Liver (tissue), 8 donors: ENCODE measurements at regions not wholly inside any gene's neighbourhood (a gene's known extent, or its start where the extent isn't known, plus 50 kb on each side); places are given as distances from the start of the nearest gene placed in this dataset.

Source experiments
- DNase-seq: peaks from one replicate; pipeline ENCODE4 v3.0.0-alpha.2; 2017; ENCODE audit warnings: low spot score
- H3K27ac ChIP-seq, 2 donors: one replicate each; pipeline ENCODE4 v1.7.0; 2013; ENCODE audit warnings: inconsistent platforms in 2 of 2, low read length in 2 of 2, control low read depth in 1 of 2, low read depth in 1 of 2, mild to moderate bottlenecking in 1 of 2
- H3K27me3 ChIP-seq, 4 donors: one replicate each; pipeline versions ENCODE4 v1.6.1 to v1.7.0; 2013; ENCODE audit warnings: low read length in 3 of 4, inconsistent platforms in 1 of 4, mild to moderate bottlenecking in 1 of 4, moderate library complexity in 1 of 4; ENCODE audit not compliant: control insufficient read depth in 4 of 4, insufficient read depth in 4 of 4
- H3K36me3 ChIP-seq, 4 donors: one replicate each; pipeline versions ENCODE4 v1.6.1 to v1.7.0; 2013; ENCODE audit warnings: low read length in 3 of 4, mild to moderate bottlenecking in 3 of 4, low read depth in 1 of 4, moderate library complexity in 1 of 4; ENCODE audit not compliant: control insufficient read depth in 4 of 4, insufficient read depth in 3 of 4
- H3K4me1 ChIP-seq, 4 donors: one replicate each; pipeline versions ENCODE4 v1.6.1 to v1.7.0; 2013; ENCODE audit warnings: low read length in 3 of 4, mild to moderate bottlenecking in 3 of 4, moderate library complexity in 1 of 4; ENCODE audit not compliant: control insufficient read depth in 4 of 4, insufficient read depth in 4 of 4
- H3K4me3 ChIP-seq, 3 donors: one replicate each; pipeline versions ENCODE4 v1.6.1 to v1.7.0; 2013; ENCODE audit warnings: low read length in 3 of 3, control low read depth in 1 of 3, low read depth in 1 of 3, mild to moderate bottlenecking in 1 of 3
- H3K9ac ChIP-seq, 2 donors: one replicate each; pipeline ENCODE4 v1.7.0; 2013; ENCODE audit warnings: low read length in 2 of 2, mild to moderate bottlenecking in 2 of 2, moderate library complexity in 2 of 2, control low read depth in 1 of 2, low read depth in 1 of 2
- H3K9me3 ChIP-seq, 4 donors: one replicate each; pipeline versions ENCODE4 v1.6.1 to v1.7.0; 2013; ENCODE audit warnings: low read length in 3 of 4; ENCODE audit not compliant: control insufficient read depth in 4 of 4
- ATF3 ChIP-seq: IDR thresholded peaks from 2 replicates; pipeline ENCODE4 v1.6.1; 2016; ENCODE audit warnings: antibody characterized with exemption
- EGR1 ChIP-seq, 2 donors: IDR thresholded peaks; 2 replicates each; pipeline ENCODE4 v1.6.1; 2016 to 2018; ENCODE audit warnings: antibody characterized with exemption in 2 of 2, low read depth in 2 of 2
- FOXA2 ChIP-seq: IDR thresholded peaks from 2 replicates; pipeline ENCODE4 v1.6.1; 2016; ENCODE audit warnings: antibody characterized with exemption
- GABPA ChIP-seq, 2 donors: IDR thresholded peaks in 1 of 2; conservative IDR thresholded peaks in 1 of 2; 2 replicates each; pipeline ENCODE4 v1.6.1; 2016; ENCODE audit warnings: antibody characterized with exemption in 2 of 2, mild to moderate bottlenecking in 1 of 2, moderate library complexity in 1 of 2
- HNF4A ChIP-seq, 2 donors: conservative IDR thresholded peaks; 2 replicates each; pipeline ENCODE4 v1.6.1; 2016; ENCODE audit warnings: antibody characterized with exemption in 2 of 2, mild to moderate bottlenecking in 2 of 2
- HNF4G ChIP-seq: IDR thresholded peaks from 2 replicates; pipeline ENCODE4 v1.6.1; 2016; ENCODE audit warnings: antibody characterized with exemption
- JUND ChIP-seq, 2 donors: IDR thresholded peaks; 2 replicates each; pipeline ENCODE4 v1.6.1; 2016; ENCODE audit warnings: antibody characterized with exemption in 2 of 2
- NR2F2 ChIP-seq: IDR thresholded peaks from 2 replicates; pipeline ENCODE4 v1.6.1; 2016; ENCODE audit warnings: antibody characterized with exemption
- RAD21 ChIP-seq, 2 donors: IDR thresholded peaks; 2 replicates each; pipeline ENCODE4 v1.6.1; 2016; ENCODE audit warnings: antibody characterized with exemption in 2 of 2, mild to moderate bottlenecking in 2 of 2
- REST ChIP-seq: IDR thresholded peaks from 2 replicates; pipeline ENCODE4 v1.6.1; 2016; ENCODE audit warnings: antibody characterized with exemption, mild to moderate bottlenecking
- RXRA ChIP-seq, 2 donors: IDR thresholded peaks; 2 replicates each; pipeline ENCODE4 v1.6.1; 2017 to 2018; ENCODE audit warnings: antibody characterized with exemption in 2 of 2, mild to moderate bottlenecking in 1 of 2
- SP1 ChIP-seq: IDR thresholded peaks from 2 replicates; pipeline ENCODE4 v1.6.1; 2018; ENCODE audit warnings: antibody characterized with exemption, mild to moderate bottlenecking
- TAF1 ChIP-seq: conservative IDR thresholded peaks from 2 replicates; pipeline ENCODE4 v1.6.1; 2016; ENCODE audit warnings: antibody characterized with exemption, mild to moderate bottlenecking
- YY1 ChIP-seq: IDR thresholded peaks from 2 replicates; pipeline ENCODE4 v1.6.1; 2016; ENCODE audit warnings: antibody characterized with exemption, mild to moderate bottlenecking
- ZBTB33 ChIP-seq: IDR thresholded peaks from 2 replicates; pipeline ENCODE4 v1.6.1; 2016; ENCODE audit warnings: antibody characterized with exemption
- WGBS: extraction: QIAGEN DNeasy Blood & Tissue Kit; methylation state at CpG from one replicate; pipeline ENCODE4 v1.1.7; 2013; 5-methylcytosine and 5-hydroxymethylcytosine counted together
- TF ChIP-seq, protein P1 (sequence below): fragments of 150-350 bp; IDR thresholded peaks from 2 replicates; pipeline ENCODE4 v1.5.1; 2017; ENCODE audit warnings: improper control_type of control experiment, low read depth, low read length; ENCODE audit not compliant: missing input control
- TF ChIP-seq, protein P2 (sequence below): IDR thresholded peaks from 2 replicates; pipeline ENCODE4 v1.6.1; 2016; ENCODE audit warnings: antibody characterized with exemption
- donor health status: healthy.
- donor health status: healthy.
- donor health status: healthy.
- donor health status: healthy.
- donor health status: healthy.

GRCh38 chr13:50202485-50202884 is 187.2 kb downstream of the KCNRG start (continued):
- TF ChIP-seq, protein P1, sequence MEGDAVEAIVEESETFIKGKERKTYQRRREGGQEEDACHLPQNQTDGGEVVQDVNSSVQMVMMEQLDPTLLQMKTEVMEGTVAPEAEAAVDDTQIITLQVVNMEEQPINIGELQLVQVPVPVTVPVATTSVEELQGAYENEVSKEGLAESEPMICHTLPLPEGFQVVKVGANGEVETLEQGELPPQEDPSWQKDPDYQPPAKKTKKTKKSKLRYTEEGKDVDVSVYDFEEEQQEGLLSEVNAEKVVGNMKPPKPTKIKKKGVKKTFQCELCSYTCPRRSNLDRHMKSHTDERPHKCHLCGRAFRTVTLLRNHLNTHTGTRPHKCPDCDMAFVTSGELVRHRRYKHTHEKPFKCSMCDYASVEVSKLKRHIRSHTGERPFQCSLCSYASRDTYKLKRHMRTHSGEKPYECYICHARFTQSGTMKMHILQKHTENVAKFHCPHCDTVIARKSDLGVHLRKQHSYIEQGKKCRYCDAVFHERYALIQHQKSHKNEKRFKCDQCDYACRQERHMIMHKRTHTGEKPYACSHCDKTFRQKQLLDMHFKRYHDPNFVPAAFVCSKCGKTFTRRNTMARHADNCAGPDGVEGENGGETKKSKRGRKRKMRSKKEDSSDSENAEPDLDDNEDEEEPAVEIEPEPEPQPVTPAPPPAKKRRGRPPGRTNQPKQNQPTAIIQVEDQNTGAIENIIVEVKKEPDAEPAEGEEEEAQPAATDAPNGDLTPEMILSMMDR = no peak
- TF ChIP-seq TAF1 = no peak

DNA sequence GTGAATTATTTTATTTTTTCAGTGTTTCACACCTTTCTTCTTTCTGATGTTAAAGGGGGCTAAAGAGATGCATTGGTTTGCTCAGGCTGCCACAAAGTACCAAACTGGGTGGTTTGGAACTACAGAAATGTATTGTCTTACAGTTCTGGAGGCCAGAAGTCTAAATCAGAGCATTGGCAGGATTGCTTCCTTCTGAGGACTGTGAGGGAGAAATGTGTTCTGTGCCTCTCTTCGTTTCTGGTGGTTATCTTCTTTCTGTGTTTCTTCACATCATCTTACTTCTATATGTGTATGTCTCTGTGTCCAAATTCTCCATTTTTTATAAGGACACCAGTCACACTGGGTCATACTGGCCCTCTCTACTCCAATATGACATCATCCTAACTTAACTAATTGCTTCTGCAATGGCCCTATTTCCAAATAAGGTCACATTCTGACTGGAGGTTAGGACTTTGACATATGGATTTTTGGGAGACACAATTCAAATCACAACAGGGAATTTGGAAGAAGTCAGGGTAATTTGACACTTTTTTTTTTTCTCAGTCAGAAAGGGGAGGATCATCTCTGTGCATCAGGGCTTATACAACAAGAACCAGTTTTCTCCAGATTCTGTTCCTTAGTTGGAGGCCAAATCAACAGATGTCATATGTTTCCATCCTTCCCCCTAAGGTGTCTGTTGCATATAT is 188.2 kb downstream of the KCNRG start:
- no peak for DNase-seq
- no peak overlapping the region for H3K4me3 ChIP-seq

DNA sequence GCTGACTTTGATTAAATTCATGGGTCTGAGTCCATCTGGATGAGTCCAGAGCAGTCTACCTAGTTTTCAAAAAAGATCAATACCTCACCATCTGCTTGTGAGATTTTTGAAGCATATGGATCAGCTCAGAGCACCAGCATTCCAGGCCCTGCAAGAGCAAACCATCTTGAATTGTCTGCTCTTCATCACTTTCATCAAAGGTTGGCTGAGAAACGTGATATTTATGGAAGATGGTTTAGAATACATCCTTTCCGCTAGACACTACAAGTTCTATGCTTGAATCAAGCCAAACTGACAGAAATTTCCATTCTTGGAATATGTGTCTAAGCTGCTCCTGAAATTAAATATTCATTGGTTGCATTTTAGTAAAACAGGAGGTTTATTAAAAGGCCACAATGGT is 190.3 kb downstream of the KCNRG start:
- H3K9ac ChIP-seq = no peak overlapping the region
- no peak for DNase-seq
- no peaks in the 10 kb centered on the region for H3K27me3 ChIP-seq
- no peak for TF ChIP-seq RXRA (IDR thresholded peaks at IDR 0.05)
- no peak for TF ChIP-seq JUND (IDR thresholded peaks at IDR 0.05)
- no peak for TF ChIP-seq NR2F2
- TF ChIP-seq RAD21 (IDR thresholded peaks at IDR 0.05) = no peak
- no peak for TF ChIP-seq HNF4G
- TF ChIP-seq SP1 = no peak
- no peak for TF ChIP-seq FOXA2
- TF ChIP-seq TAF1 = no peak
- TF ChIP-seq EGR1 (IDR thresholded peaks at IDR 0.05; ENCODE audit: low read depth in 2 of 2) = no peak
- TF ChIP-seq, protein P2, sequence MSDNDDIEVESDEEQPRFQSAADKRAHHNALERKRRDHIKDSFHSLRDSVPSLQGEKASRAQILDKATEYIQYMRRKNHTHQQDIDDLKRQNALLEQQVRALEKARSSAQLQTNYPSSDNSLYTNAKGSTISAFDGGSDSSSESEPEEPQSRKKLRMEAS = no peak
- no peak for TF ChIP-seq ATF3
- TF ChIP-seq ZBTB33 = no peak
- TF ChIP-seq HNF4A (conservative IDR thresholded peaks at IDR 0.05) = no peak
- TF ChIP-seq REST = no peak
- no peak for TF ChIP-seq YY1
- no peak for TF ChIP-seq GABPA (IDR thresholded peaks at IDR 0.05 in 1 of 2, conservative IDR thresholded peaks at IDR 0.05 in 1 of 2)
- 89% methylated on average over 2 of the region's 2 CpGs for WGBS
- H3K4me1 ChIP-seq = peaks cover 0 to 6% (median 2%) of the 10 kb centered on the region in 4 donors
- H3K4me3 ChIP-seq = no peak overlapping the region
- H3K27ac ChIP-seq = no peak overlapping the region
- no peaks in the 10 kb centered on the region for H3K9me3 ChIP-seq
- no peaks in the 10 kb centered on the region for H3K36me3 ChIP-seq

More for the DNA sequence above, 188.2 kb downstream of the KCNRG start:
- Histone ChIP-seq H3K27me3 (no peaks in the 10 kb centered on the region), H3K9ac (no peak overlapping the region), H3K9me3 (no peaks in the 10 kb centered on the region), H3K36me3 (no peaks in the 10 kb centered on the region), H3K27ac (no peak overlapping the region), H3K4me1 (no peaks in the 10 kb centered on the region)
- 82% methylated on average over 1 of the region's 1 CpG for WGBS
- no peak for TF ChIP-seq JUND (IDR thresholded peaks at IDR 0.05)
